HG03378 (cell line): ENCODE measurements at regions not wholly inside any gene's neighbourhood (a gene's known extent, or its start where the extent isn't known, plus 50 kb on each side); places are given as distances from the start of the nearest gene placed in this dataset.

Experiments
- ATAC-seq: cut with Tn5 transposase; IDR thresholded peaks from one replicate; pipeline ENCODE4 v1.9.1; 2021; ENCODE audit warnings: mild to moderate bottlenecking, moderate library complexity; ENCODE audit not compliant: unreplicated experiment

DNA sequence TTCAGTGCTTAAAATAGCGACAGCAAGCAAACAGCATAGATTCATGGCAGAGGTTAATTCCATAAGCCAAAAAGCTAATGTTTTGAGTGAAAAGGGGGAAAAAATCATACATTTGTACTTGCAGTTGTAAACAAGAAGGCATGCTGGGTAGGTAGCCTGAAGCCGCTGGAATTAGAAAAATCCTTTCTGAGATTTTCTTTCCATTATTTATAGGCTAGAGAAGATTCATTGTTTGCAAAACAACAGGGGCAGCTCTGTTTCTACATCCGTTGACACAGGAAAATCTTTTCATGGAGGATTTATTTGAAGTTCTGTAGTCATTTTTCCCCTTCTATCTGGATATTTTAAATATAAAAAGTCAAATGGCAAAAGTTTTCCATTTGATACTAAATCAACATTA lies 843.9 kb downstream of the QKI start:
- no peak for ATAC-seq

DNA sequence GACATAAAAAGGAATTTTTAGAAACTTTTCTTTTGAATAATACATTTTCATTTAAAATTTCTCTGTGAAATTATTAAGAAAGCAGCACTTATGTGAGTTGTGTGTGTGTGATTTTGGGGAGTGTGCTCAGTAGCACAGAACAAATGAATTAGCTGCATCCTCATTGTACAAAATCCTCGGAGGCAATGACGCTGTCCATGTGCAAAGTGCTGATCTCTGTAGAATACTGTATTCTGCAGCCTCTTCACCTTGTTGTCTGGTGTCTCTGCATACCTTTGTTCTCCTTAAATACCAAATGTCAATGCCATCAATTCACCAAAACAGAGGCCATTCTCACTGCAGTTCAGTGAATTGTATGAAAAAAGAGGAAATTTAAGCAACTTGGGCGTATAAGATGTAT lies 838.4 kb downstream of the QKI start:
- ATAC-seq, result no peak

DNA sequence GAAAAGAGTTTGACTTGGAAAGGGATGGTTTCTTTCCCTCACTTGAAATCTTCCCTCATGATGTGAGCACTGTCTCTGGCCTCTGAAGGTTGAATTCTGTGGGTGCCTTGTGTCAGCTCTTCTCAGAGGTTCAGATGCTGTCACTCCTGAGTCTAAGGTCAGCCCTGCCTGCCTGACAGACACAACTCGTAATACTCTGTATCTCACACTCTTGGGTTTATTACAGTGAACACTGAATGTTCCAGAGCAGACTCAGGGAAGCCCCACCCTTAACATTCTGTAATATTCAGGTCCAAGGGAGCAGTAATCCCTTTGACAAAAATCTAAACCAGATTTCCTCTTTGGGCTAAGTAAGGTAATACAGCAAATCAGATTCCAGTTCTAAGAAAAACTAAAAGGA lies 837.8 kb downstream of the QKI start:
- no peak for ATAC-seq

DNA sequence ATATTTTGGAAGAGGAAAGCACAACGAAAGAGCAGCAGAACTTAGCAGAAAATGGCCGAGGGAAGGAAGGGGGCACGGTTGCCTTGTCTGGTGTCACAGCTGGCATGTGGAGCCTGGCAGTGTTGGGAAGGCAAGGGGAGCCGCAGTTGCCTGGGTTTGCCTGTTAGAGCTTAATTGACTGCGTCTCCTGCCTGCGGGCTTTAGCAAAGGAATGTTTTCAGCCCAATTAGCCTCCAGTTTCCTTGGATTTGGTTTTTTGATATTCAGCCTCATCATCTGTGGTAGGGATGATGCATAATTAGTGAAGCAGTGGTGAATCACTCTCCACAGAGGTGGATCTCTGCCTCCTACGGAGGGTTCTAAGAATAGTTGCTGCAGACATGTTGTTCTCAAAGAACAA lies 832.6 kb downstream of the QKI start:
- ATAC-seq, result no peak

DNA sequence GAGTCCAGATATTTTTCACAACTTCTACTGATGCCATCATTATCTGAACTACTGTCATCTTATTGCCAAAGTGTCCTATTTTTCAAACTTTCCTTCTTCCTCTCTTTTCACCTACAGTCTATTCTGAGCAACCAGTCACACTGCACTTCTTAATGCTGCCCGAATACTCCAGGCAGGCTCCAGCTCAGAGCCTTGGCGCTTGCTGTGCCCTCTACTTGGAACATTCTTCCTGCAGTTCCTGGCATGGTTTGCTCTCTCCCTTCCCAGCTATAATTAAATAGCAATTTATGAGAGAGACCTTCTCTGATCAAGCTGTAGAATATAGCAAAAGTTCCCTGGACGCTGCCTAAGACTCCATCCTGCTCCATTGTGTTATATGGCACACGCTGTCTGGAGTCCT lies 831.6 kb downstream of the QKI start:
- ATAC-seq, result no peak

DNA sequence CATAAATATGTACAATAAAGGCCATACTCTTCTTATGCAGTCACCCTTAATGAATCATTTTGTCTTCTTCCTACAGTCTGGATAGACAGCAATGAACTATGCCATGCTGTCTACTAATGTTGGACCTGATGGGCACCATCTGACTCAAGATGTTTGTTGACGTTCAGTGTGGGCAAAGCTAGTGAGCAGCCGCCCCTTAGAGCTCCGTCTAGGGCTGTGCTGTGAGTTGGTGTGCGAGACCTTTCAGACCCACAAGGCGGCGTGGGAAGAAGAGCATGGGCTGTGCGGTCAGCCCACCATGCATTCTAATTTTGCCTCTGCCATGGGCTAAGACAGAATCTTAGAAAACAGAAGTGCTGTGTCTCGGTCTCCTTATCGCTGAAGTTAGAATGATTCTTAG lies 829.4 kb downstream of the QKI start:
- no peak for ATAC-seq

DNA sequence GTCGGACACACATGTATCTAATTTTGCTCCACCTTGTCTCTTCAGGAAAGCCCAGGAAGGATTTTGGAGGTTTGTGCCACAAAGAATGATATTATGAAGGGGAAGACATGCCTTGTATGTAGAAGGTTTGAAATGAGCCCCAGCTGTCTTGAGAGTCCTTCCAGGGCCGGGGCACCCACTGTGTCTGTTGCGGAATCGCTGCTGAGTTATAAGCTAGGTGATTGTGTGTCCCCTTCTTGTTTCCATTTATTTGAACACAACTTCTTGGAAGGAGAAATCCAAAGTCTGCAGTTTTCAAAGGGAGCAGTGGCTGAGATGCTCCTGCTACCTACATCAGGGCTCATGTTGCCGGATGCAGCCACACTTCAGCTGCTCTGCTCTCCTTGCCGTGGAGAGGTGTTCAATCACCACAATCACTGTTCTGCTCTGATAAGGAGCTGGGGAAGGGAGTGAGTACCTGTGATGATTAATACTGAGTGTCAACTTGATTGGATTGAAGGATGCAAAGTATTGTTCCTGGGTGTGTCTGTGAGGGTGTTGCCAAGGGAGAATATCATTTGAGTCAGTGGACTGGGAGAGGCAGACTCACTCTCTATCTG lies 828.6 kb downstream of the QKI start:
- ATAC-seq, result no peak

DNA sequence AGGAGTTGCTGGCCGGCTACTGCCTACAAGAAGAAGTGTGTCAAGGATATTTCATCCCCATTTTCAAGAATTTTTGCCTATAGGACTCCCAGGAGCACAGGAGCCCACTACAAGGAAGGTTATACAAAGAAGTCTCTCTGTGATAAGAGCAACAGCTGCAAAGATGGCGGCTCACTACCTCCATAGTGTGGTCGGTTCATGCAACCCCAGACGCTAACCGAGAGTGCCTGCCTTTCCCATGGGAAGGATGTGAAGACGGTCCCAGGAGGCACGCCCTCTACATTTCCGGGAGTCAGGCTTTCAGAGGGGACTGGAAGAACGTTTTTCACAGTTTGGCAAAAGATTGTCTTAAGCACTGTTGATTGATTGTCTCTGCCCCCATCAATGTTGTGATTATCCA lies 816.3 kb downstream of the QKI start:
- no peak for ATAC-seq

DNA sequence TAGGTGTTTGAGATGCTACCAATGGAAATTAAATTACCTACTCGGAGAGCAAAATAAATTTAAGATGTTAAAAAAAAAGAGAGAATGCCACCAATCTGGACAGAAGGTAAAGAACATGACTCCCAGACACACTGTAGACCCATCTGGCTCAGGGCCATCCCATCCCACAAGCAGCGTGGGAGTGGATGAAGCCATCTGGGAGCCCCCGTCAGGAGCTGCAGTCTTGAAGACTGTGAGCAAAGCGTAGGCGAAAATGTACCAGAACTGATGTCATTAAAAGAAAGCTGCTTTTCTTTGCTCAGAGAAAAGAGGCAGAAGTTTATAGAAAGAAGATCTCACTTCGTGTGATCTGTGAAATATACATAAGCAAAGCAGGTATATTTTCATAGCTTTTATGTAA lies 815.7 kb downstream of the QKI start:
- ATAC-seq, result no peak

DNA sequence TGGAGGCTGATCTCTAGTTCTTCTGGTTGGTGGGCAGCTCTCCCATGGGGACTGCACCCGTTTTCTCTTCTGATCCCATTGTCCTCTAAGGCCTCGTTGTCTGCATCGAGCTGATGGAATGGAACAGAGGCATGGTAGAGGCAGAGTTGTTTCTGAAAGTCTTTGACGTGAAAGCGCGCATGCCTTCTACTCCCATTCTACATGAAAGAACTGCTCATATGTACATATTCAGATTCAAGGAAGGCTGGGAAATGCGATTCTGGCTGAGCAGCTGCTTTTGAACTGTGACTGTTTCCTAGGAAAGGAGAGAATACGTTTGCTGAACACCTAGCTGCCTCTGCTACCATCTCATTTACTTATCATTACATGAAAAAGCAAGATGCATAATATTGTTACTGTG lies 815.2 kb downstream of the QKI start:
- ATAC-seq, result no peak

DNA sequence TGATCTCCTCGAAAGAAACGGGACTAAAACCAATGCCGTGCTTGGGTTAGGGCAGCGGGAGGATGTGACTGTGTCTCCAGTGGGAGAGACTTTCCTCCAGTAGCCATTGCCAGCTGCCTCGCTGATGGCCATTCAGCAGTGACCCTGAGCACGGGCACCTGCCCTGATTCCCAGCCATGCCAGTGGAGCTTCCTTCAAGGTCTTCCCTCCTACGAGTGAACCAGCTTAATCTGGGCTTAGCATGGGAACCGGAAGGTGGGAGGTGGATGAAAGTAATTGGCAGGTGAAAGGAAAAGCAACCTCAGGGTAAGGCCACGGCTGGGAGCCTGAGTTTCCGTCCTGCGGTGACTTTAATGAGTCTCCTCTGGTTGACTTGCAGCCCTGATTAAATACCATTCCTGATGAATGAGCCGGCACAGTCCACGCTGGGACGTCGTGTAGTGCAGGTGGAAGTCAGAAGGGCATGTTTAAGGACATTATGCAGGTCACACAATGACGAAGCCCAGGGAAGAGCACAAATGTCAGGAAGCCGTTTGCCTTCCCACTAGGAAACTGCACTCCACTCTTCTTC lies 813.5 kb downstream of the QKI start:
- no peak for ATAC-seq

DNA sequence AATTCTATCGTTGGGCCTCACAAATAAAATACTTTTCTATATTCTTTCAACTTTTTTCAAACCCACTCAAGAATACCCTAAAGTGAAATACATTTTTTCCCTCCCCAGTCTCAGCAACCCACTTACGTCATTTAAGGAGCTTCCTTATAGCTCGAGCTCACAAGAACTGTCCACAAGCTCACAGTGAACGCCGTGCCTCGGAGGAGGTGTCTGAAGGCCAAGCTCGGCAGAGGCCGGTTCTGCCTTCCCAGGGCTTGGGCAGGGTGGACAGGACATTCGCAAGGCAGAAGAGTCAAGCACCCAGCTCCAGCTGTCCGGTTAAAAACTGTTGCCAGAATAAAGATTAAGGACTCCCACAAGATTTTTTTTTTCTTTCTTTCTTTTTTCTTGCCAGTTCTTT lies 802.3 kb downstream of the QKI start:
- no peak for ATAC-seq

DNA sequence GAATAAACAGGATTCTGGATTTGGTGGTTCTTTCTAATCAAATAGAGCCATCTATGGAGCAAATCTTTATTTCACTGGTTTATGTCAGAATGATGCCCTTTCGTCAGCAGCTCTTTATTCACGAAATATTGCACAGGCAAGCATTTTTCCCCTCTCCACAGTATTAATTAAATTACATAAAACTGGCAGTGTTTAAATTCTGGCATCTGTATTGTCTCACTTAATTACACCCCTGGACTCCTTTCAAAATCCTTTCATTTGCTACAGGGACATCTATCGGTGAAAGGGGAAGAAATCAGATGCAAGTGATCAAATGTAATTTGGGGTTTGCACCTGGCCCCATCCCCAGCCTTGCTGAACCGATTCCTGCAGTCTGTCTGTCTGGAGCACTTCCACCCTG lies 801.9 kb downstream of the QKI start:
- ATAC-seq, result no peak

DNA sequence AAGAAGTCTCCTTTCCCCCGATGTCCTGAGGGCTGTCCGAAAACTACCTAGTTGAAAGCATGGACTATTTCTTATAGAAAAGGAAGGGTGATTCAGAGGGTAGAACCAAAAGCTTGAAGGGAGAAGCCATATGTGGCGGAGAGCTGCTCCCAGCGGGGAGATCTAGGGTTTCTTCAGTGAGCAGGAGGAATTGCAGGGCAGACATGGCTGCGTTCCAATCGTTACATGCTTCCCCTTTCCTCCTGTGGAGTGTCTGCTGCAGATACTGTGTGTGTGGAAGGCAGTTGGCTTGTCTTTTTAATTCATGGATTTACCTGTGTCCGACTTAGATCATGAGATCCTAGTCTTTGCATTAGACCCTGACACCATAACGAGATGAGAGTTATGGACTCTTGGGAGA lies 799.5 kb downstream of the QKI start:
- ATAC-seq, result no peak

DNA sequence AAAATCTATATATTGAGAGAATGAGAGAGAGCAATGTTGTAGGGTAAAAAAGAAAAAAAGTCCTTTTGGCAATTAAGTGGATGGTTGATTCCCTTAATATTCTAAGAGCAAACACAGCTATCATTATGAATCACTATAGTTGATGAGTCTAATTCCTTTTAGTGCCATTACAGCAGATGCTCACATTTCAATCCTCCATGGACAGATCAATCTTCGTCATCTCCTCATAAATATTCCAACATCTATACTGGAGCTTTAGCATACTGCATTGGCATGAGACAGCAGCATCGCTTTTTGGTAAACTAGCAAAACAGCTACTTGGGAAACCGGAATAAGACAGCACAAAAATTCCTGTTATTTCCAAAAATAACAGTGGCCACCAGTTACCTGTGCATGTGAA lies 796.7 kb downstream of the QKI start:
- ATAC-seq, result no peak

DNA sequence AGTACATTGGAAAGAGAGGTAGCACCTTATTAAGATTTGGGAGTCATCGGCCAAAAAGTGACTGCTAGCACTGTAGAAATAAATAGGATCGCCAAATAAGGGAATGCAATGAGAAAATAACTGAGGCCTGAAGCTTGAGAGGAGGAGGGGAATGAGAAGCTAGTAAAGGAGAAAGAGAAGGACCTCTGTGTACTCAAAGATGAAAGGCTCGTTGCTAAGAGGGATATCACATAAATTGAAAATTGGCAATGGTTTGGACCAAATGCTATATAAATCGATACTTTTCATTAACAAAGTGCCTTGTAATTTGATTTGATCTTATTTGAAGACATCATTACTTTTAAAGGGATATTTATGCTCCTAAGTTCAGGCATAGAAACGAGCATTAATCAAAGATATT lies 796.3 kb downstream of the QKI start:
- ATAC-seq, result no peak

DNA sequence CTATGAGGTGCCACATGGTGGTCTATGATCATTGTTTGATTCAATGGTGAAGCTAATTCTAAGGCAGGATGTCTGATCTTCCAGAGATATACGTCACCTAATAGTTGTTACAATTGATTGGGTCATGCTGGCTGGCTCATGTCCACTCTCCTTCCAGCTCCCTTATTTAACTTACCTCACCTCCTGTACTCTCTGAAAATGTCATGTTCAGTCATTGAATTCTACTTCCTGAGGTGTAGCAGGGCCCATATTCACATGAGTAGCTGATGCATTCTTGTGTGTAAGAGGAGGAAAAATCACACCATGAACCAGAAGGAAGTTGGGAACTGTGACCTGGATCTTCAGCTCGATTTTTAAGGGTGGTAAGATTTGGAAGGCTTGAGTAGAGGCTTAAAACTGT lies 795.8 kb downstream of the QKI start:
- ATAC-seq, result no peak

DNA sequence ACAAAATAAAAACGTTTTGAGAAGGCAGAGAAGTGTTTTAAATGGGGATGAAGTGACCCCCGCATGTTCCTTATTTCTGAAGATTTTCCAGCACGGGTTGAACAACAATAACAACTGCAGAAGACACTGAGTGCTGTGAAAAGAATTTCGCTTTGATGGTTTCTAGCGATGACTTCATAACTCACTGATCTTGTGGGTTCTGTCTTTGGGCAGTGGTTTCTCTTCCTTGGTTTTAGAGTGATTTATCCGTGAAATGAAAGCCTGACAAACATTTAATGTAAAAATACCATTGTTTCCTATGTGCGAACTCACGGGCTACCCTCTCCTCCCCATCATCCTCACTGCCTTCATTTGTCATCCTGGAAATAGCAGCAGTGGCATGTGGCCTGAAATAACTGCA lies 793.9 kb downstream of the QKI start:
- ATAC-seq, result no peak

DNA sequence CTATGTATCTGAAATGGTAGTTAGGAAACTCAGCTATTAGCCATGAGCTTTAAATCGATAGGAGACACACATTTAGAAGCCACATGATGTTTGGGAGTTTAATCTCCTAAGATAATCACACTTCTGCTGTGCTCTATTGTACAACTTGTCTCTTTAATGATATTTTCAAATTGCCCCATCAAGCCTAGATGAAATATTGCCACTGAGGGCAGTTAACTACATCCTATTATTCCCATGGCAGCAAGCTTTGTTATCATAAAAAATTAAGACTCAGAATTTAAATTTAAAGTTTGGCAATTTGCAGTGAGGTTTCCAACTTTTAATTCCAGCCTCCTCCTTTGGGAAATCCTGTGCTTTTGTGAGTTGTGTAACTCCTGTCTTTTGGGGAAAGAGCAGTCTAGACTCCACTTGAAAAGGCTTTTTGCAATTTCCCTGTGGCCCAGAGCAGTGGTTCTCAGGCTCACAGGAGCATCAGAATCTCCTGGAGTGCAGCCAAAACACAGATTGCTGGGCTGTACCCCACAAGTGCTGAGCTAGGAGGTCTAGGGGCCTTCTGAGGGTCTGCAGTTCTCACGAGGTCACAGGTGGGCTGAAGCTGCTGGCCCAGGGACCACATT lies 792.4 kb downstream of the QKI start:
- ATAC-seq, result no peak

DNA sequence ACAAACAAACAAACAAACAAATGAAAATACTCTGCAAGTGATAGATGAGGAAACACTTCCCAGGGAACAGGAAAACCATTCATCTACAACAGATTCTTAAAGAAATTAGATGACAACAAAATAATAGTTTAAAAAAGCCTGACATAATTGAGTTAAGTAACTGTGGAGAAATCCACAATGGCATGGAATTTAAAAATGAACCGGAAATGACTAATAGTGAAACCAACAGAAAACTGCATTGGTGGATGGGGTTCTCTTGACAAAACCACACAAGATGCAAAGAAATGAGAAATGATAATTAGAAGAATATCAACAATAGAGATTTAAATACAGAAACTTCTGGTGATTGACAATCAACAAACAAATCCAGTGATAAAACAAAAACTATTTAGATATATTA lies 785.6 kb downstream of the QKI start:
- ATAC-seq, result no peak

DNA sequence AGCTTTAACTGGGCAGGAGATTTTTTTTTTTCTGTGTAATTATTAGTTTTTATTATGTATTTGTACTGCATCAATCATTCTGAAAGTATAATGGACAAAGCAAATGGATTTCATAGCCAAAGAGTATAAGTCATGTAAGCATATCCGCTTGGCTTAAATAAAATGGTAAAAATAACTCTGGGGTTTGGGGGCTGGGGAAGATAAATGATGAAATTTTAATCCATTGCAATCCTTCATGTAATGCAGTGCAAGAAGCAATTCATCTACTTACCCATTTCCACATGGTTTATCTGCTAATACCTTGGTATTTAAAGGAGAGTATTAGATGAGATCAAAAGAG lies 781.4 kb downstream of the QKI start:
- ATAC-seq, result no peak

DNA sequence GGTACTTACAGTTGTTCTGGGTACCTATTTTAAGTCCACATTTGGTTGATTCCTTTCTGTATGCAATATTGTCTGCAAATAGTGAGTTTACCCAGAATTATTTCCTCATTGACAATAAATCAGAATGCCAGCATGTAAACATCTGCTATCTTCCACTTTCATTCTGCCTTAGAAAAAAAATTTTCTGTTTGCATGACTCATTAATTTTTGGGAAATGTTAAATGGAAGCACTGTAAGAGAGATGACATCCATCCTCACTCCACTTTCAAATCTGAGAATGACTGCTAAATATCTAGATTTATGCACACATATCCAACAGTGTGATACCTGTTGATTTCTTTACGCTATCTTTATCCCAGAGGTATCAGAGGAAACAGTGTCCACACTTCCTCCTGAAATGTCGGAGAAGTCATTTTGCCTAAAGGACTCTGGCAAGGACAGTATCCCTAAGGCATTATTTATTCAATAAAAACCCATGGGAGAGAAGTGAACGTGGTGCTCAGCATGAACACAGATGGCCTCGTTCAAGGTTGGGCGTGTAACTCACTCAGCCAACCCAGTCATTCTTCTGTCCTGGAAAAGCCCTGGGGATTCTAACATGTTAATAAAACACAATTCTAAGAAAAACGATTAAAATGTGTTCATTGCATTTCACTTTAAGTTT lies 780.9 kb downstream of the QKI start:
- no peak for ATAC-seq

DNA sequence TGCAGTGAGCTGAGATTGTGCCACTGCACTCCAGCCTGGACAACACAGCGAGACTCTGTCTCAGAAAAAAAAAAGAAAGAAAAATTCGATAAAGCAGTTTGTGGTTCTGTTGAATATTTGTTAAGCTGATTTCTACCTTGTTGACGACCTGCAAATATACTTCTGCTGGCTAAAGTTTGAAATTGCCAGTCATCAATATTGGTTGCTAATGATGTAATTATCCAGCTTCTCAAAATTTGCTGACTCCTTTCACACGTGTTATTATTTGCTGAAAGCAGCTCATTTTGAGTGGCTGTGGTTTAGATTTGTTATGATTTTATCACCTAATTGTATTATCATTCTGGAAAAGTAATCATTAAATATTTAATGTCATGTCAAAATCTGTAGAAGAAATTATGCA lies 774.3 kb downstream of the QKI start:
- no peak for ATAC-seq
